T47D (cell line): ENCODE measurements at regions not wholly inside any gene's neighbourhood (a gene's known extent, or its start where the extent isn't known, plus 50 kb on each side); places are given as distances from the start of the nearest gene placed in this dataset.

Experiments used
- DNase-seq, 2 experiments: peaks; one replicate each; pipeline versions ENCODE4 v3.0.0 to v3.0.0-alpha.2; 2011 to 2012; ENCODE audit warnings: low read depth in 1 of 2, low spot score in 1 of 2
- JUND ChIP-seq: IDR thresholded peaks from 2 replicates; pipeline ENCODE4 v1.6.1; 2012; ENCODE audit warnings: low read depth
- in situ Hi-C: cut with HindIII; loops from 2 replicates; pipeline ENCODE4 v1.10.0; 2016; ENCODE audit warnings: low sequenced_read_pairs, low pct_unique_long_range_greater_than_20kb

DNA sequence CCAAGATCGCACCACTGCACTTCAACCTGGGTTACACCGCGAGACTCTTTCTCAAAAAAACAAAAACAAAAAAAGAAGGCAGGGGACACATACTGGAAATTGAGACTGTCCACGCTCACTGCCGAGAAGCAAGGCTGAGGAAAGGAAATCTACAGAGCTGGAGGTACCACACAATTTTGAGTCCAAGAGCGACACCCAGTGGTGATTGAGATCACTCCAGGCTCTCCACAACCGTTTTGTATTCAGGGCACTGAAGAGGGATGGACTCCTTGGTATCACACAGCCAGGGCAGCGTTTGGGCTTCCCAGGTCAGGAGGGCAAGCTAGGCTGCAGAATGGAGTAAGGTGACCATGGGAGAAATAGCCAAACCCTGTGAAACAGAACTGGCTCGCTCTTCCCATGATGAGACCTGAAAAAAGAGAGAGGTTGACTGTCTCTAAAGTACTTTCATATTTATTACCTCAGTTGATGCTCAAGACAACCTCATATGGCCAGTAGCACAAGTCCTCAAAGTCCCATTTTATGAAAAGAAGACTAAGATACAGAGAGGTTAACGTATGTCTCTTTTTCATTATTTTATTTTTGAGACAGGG, 74.5 kb upstream of the YPEL5 start:
- TF ChIP-seq JUND: no peak
- peak; percentile 33 to 85 for DNase-seq
- in situ Hi-C loops: no loop called here

DNA sequence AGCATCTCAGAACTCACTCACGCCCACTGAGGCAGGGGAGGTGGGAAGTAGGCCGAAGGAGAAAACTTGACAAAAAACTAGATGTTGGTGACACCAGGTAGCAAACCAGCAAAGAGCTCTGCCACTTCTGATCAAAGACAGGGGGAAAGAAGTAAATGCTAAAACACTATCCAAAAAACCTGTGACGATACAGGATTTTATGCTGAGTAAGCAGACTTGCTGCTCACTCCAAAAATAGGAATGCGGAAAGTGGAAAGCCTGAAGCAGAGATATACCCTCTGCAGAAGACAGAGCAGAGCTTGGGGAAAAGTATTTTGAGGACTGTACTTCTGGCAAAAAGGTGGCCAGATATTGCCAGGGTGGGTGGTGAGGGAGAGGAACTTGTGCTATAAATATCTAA, 73.3 kb upstream of the YPEL5 start:
- no peak for TF ChIP-seq JUND
- no peak for DNase-seq
- in situ Hi-C loops: no loop called here

DNA sequence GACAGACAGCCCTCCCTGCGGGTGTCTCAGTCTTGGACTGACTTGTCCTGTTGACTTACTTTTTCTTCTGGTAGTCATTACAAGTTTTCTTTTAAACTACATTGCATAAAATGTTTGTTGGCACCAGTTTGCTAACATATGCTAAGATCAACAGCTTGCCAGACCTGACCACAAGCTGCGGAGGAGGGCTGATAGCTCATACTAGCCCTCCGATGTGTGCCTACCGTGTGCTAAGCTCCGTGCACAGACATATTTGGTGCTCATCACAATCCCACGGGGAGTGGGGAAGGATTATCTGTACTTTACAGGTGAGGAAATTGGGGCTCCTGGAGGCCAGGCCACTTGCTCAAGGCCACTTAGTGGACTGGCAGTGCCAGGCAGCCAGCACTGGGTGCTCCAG, 72.8 kb upstream of the YPEL5 start:
- TF ChIP-seq JUND: no peak
- no peak for DNase-seq
- in situ Hi-C loops: no loop called here

DNA sequence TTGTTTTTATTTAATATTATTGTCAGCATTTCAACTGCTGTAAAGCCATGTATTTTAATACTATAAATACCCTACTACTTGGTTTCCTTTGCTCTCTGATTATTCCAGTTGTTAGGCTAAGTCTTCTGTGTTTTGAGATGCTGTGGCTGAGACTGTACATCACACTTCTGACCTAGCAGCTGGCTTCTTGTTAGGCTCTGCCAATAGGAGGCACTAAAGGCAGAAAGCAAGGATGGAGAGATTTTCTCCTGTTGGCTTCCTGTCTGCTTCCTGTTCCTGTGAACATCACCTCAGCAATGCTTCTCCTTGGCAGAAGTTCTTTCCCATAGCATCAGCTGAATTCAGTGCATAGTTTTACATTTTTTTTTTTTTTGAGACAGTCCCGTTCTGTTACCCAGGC, 68.3 kb upstream of the YPEL5 start:
- in situ Hi-C loops: no loop called here
- TF ChIP-seq JUND: no peak
- no peak for DNase-seq

DNA sequence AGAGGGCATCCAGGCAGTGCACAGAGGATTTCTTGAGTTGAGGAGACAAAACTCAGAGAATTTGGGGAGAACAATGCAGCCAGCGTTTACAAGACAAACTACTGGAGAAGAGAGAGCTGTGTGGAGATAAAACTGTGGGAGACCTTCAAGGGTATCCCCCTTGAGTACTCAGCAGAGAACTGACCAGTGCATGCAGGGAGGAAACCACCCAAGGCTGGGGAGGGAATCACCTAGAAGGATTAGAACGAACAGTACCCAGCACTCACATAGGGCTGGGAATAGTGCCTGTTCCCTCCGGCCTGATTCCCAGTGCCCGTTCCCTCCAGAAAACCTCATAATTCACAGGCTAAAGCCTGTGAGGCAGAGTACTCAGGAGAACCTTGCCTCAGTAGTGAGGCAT, 61.9 kb upstream of the YPEL5 start:
- no peak for DNase-seq
- TF ChIP-seq JUND: no peak
- in situ Hi-C loops: no loop called here

DNA sequence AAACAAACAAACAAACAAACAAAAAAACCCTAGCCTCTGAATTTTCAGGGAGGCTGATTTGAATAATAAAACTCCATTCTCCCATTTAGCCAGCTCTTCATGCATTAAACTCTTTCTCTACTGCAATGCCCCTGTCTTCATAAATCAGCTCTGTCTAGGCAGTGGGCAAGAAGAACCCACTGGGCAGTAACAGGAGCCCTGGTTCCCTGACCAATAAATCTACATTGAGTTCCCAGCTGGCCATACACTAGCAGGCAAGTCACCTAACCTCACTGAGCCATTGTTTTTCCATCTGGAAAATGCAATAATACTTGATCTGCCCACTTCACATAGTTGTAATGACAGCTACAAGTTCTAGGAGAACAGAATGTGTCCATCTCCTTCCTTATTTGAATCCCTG, 57.6 kb upstream of the YPEL5 start:
- DNase-seq: no peak
- in situ Hi-C loops: no loop called here
- TF ChIP-seq JUND: no peak

DNA sequence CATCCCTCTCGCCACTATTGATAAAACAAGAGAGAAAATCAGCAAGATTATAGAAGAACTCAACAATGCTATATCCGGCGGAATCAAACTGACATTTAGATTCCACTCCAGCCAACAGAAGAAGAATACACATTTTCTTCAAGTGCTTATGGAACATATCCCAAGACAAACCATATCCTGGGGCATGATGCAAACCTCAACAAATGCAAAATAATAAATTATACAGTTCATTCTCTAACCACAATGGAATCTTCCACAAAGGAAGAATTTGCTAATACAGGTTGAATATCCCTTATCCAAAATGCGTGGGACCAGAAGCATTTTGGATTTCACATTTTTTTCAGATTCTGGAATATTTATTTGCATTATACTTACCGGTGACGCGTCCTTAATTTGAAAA, 51.4 kb upstream of the YPEL5 start:
- TF ChIP-seq JUND: no peak
- in situ Hi-C loops: no loop called here
- no peak for DNase-seq

DNA sequence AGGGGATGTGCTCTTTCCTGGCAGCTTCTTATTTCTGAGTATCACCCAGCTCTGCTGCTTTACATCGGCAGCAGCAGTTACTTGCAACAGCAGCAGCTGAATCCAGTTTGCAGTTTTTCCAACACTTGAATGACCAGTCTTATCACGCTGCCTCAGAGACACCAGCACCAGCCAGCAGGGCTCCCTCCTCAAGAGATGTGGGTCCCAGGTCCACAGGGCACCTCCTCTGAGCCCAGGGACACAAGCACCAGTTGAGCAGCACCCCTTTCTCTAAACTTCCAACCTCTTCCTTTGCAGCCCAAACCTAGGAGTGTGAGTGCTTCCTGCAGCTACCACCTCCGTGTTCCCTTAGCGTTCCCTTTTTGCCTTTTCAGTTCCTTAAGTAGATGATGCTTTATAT, 50.4 kb upstream of the YPEL5 start:
- no peak for DNase-seq
- no peak for TF ChIP-seq JUND
- in situ Hi-C loops: no loop called here
